HG03066 (cell line): ENCODE measurements at regions not wholly inside any gene's neighbourhood (a gene's known extent, or its start where the extent isn't known, plus 50 kb on each side); places are given as distances from the start of the nearest gene placed in this dataset.
"Not testable (repeated sequence)": the region's sequence is repeated elsewhere in the genome, so short reads cannot be mapped to it uniquely, and the experiment has no call there.

ENCODE experiments used
- ATAC-seq: cut with Tn5 transposase; IDR thresholded peaks from one replicate; pipeline ENCODE4 v1.9.1; 2021; ENCODE audit warnings: low read depth; ENCODE audit not compliant: unreplicated experiment

DNA sequence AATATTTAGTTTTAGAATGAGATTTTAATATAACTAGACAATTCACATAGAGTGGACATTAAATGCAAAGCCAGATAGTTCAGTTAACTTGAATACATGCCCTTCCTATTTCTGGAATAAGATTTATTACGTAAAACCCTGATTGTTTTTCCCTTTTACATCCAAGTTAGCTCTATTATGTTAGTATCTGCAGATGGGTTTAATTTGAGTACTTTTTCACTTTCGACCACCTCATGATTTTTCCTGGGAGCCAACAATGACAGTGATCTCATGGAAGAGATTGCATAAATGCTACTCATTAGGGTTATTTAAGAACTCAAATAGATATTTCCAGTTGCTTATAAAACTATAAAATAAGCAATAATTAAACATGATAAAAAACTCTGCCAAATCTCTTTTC lies 199.4 kb upstream of the PTGFR start:
- ATAC-seq: no peak

DNA sequence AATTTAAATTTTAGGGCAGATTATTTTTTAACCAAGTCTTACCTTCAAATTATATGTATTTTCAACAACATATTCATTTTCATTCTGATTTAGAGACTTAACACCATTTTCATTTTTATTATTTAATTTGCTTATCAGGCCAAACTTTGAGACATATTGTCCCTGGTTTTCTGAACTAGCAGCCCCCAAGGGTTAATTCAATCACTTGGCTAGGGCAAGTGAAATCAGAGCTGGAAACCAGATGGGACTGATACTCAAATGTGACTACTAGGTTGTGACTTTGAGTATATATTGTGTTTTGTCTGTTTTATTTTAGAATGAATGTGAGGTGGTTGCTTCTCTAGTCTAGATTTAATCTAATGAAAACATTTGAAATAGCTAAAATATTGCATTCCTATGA lies 198.9 kb upstream of the PTGFR start:
- ATAC-seq: no peak

GRCh38 chr1:78292361-78292760 lies 198.4 kb upstream of the PTGFR start:
- no peak for ATAC-seq

- ATAC-seq: no peak
These were observed 192.9 kb upstream of the PTGFR start for GRCh38 chr1:78297836-78298235.

GRCh38 chr1:78298349-78298748 lies 192.4 kb upstream of the PTGFR start:
- ATAC-seq: no peak

- ATAC-seq: no peak
These were observed 189.6 kb upstream of the PTGFR start for GRCh38 chr1:78301141-78301540.

- ATAC-seq: no peak
These were observed 187.2 kb upstream of the PTGFR start for GRCh38 chr1:78303620-78304019.

DNA sequence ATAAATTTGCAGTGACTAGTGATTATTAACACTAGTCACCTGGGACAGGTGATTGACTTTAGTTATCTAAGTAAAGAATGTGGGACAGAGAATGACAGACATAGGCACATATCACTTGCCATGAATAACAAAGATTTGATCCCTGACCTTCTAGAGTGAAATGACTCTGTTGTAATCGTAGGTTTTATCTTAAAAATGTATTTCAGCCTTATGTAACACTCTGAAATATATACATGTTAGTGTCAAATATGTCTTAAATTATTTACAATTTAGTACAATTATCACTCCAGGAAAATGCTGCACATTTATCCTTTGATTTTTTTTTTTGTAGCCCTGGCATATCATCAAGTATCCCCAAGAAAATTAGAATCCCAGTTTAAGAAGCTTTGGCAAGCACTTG lies 186.4 kb upstream of the PTGFR start:
- no peak for ATAC-seq

GRCh38 chr1:78304761-78305160 lies 186.0 kb upstream of the PTGFR start:
- ATAC-seq: no peak

- ATAC-seq: not testable (repeated sequence)
These were observed 180.5 kb upstream of the PTGFR start for GRCh38 chr1:78310261-78310660.

DNA sequence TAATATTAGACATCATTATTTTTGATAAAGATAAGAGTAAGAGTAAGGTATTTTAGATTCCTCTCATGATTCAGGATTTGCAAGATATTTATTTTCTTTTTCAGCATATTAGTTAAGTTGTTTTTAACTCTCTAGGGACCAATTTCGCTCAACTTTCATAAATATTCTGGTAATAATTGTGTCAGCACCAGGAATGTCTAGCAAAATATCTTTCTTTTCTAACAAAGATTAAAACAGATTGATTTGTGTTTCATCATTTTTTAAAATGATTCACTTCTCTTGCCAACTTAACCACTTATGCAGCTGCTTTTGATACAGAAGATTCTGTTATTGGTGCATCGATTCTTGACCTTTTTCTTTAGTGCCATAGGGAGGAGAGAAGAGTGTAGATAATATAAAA lies 172.8 kb upstream of the PTGFR start:
- no peak for ATAC-seq

- ATAC-seq: no peak
These were observed 171.2 kb upstream of the PTGFR start for GRCh38 chr1:78319603-78320002.

GRCh38 chr1:78322928-78323680 lies 167.7 kb upstream of the PTGFR start:
- ATAC-seq: no peak

GRCh38 chr1:78325293-78325692 lies 165.5 kb upstream of the PTGFR start:
- no peak for ATAC-seq

DNA sequence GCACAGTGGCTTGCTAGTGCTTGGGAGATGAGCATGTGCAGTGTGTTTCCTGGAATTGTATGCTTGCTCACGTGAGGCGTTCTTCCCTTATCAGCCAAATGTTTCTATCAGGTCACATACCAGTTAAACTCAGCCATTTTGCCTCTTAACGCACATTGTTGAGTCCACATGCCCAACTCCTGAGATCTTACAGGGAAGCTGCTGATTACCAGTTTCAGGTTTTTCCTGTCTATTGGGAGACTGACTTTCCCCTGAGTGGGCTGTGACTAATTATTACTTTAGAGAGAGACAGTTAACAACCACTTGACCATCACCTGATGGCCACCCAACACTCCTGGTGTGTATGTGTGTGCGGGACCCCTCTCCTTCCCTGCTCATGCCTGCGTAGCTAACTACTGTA lies 161.3 kb upstream of the PTGFR start:
- ATAC-seq: no peak

- ATAC-seq: no peak
These were observed 159.0 kb upstream of the PTGFR start for GRCh38 chr1:78331799-78332198.

GRCh38 chr1:78333502-78333901 lies 157.3 kb upstream of the PTGFR start:
- peak; percentile 94 for ATAC-seq

GRCh38 chr1:78334114-78334513 lies 156.7 kb upstream of the PTGFR start:
- ATAC-seq: no peak

- ATAC-seq: no peak
These were observed 155.8 kb upstream of the PTGFR start for GRCh38 chr1:78334952-78335351.

- not testable (repeated sequence) for ATAC-seq
These were observed 154.0 kb upstream of the PTGFR start for GRCh38 chr1:78336751-78337150.

DNA sequence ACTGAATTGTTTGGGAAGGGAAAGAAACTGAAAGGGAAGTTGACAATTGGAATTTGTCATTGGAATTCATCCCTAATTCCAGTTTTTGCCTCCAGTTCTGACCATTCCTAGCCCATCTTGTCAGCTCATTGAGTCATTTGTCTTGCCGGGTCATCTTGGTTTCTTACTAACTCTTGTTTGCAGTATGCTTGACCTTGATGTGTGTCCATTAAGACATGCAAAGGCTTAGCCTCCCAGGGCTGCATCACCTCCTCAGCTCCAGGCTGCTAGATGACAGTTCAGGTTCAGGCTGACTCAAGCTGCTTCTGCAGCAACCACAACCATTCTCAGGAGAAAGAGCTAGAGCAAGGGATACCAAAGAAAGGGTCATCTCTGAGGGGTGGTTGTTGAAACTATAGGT lies 151.3 kb upstream of the PTGFR start:
- ATAC-seq: no peak

GRCh38 chr1:78340006-78340405 lies 150.8 kb upstream of the PTGFR start:
- no peak for ATAC-seq
